Right renal pelvis (tissue), 4 donors: ENCODE measurements at regions not wholly inside any gene's neighbourhood (a gene's known extent, or its start where the extent isn't known, plus 50 kb on each side); places are given as distances from the start of the nearest gene placed in this dataset.
"Not testable (repeated sequence)": the region's sequence is repeated elsewhere in the genome, so short reads cannot be mapped to it uniquely, and the experiment has no call there.

Experiments used
- DNase-seq, 4 donors: peaks; one replicate each; pipeline ENCODE4 v3.0.0-alpha.2; 2013; ENCODE audit warnings: low read depth in 4 of 4, low spot score in 3 of 4, missing footprints in 1 of 4

DNA sequence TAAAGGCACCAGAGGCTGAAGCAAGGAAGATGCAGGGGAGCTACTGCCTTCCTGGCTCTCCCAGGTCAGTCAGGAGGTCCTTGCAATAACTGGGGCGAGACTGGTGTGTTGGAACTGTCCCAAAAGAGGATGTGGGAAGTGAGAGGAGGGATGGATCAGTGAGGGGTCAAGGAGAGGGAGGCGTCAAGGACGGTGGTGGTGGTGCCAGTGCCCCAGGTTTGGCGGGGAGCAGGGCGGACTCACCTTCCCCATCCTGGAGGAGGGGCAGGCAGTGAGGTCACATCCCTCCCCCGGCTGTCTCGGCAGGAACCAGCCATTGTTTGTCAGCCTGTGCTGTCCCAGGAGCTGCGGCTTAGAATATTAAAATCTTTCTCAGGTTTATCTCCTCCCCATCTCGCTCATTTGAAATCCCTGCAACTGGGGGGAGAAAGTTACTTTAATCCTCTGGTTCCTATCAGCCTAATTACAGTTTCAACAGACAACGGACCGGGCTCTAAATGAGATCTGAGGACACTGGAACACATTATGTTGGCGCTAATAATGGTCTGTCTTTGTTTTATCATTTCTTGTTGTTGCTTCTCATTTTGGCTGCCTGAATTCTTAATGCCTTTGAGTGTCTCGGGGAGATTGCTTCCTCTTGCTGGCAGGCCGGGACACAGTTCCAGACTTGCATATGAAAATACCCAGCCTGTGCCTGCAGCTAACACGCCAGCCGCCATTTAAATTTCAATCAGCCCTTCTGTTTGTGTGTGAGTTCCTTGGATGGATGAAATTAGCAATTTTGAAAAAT lies 387.5 kb downstream of the RPS24 start:
- DNase-seq = no peak

GRCh38 chr10:78424050-78424449 lies 390.4 kb downstream of the RPS24 start:
- DNase-seq = not testable (repeated sequence)

GRCh38 chr10:78424723-78425122 lies 391.1 kb downstream of the RPS24 start:
- no peak for DNase-seq

- DNase-seq = no peak
Observed at GRCh38 chr10:78426181-78426580, 392.5 kb downstream of the RPS24 start.

GRCh38 chr10:78427497-78428031 lies 393.9 kb downstream of the RPS24 start:
- DNase-seq = no peak

- DNase-seq = no peak
Observed at GRCh38 chr10:78428579-78428978, 394.9 kb downstream of the RPS24 start.

DNA sequence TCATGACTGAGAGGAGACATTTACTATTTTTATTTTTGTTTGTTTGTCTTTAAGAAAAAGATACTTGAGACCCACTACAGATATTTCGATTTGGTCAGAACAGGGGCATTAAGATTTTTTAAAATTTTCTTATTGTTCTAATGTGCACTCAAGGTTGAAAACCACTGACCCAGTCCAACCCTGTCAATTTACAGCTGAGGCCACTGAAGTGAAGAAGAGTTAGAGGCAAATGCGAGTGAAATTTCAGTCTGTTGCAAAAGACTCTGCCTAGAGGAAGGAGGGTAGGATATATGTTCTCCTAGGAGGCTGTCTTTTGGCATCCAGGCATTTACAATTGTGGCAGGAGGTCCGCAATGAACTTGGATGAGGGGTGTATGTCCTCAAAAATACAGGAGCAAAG lies 396.3 kb downstream of the RPS24 start:
- no peak for DNase-seq

DNA sequence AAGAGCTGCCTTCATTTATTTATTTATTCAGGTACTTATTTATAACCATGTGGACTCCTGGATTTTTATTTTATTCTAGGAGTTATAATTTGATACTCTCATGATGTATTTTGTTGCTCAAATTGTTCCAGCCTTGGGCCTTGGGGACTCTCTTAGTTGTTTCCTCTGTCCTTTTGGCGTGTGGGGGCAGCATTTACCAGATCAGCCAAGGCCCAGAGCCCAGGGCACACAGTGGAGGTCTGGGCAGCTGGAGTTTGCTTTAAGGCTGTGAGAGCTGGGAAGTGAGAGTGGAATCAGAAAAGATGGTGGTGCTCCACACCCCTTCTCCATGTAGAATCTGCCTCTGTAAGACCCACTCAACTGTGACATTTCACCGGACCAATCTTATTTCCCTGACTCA lies 398.9 kb downstream of the RPS24 start:
- DNase-seq = no peak

- DNase-seq = no peak
Observed at GRCh38 chr10:78433076-78433595, 399.5 kb downstream of the RPS24 start.

GRCh38 chr10:78433766-78434535 lies 400.3 kb downstream of the RPS24 start:
- DNase-seq = no peak

DNA sequence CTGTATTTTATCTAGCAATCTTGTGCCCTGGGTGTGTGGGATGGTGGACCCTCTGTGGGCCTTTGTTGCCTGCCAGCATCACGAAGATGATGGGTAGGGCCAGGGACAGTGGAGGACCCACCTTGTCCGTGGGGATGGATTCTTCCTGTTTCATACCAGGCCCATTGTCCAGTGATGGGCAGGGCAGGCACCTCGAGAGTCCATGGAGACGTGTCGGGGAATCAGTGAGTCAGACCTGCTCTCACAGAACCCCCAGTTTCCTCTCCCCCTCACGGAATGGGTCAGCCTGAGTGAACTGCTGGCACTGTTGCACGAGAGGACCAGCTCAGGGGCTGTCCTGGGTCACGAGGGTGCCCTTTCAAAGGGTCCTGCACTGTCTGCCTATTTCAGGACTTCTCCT lies 401.2 kb downstream of the RPS24 start:
- DNase-seq = no peak

GRCh38 chr10:78435484-78436221 lies 402.0 kb downstream of the RPS24 start:
- no peak for DNase-seq

GRCh38 chr10:78436222-78436573 lies 402.5 kb downstream of the RPS24 start:
- no peak for DNase-seq

- DNase-seq = no peak
Observed at GRCh38 chr10:78436706-78437406, 403.2 kb downstream of the RPS24 start.

DNA sequence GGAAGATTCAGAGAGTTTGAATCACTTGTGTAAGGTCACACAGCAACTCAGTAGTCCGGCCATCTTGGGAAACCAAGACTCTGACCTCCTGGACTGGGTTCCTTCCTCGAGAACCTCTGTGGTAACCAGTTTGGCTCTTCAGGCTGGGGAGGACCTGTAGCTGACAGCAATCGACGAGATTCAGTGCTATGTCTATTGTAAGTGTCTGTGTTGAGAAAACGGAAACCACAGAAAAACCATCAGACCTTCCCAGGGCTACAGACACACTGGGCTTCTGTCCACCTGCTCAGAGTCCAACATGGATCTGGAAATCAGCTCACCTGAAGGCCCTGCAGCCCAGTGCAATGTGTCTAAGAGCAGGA lies 403.7 kb downstream of the RPS24 start:
- DNase-seq = no peak

DNA sequence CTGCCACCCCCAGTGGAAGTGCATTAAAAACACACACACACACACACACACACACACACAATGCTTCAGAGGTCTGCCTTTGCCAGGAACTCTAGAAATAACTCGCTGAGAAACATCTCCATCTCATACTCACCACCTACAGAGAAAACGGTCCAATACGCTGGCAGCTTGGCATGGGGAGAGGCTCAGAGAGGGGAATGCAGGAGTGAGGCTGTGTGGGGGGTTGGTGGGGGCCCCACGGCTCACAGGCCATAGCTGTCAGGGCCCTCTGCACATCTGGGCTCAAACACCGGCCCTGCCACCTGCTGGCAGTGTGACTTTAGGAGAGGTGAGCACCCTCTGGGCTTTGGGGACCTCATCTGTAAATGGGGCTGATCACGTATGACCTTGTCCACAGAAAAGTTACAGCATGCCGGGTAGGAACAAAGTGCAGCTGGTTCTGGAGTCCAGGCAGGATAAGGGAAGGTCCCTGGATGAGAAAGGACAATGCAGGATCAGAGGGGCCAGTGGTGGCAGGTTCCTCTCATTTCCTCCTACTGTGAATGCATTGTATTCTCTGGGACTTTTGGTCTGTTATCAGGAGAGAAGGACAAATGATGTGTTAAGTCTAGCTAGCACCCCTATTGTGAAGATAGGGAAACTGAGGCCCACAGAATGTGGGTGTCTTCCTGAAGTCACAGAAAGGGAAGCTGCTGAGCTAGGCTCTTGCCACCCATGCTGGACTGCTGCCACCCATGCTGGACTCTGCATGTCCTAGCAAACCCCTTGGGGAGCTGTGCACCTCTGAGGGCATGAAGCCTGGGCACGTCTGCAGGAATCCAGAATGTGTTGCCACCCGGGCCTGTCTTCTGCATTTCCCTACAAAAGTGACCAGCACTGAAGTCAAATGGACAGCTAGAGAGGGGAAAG lies 404.6 kb downstream of the RPS24 start:
- no peak for DNase-seq

DNA sequence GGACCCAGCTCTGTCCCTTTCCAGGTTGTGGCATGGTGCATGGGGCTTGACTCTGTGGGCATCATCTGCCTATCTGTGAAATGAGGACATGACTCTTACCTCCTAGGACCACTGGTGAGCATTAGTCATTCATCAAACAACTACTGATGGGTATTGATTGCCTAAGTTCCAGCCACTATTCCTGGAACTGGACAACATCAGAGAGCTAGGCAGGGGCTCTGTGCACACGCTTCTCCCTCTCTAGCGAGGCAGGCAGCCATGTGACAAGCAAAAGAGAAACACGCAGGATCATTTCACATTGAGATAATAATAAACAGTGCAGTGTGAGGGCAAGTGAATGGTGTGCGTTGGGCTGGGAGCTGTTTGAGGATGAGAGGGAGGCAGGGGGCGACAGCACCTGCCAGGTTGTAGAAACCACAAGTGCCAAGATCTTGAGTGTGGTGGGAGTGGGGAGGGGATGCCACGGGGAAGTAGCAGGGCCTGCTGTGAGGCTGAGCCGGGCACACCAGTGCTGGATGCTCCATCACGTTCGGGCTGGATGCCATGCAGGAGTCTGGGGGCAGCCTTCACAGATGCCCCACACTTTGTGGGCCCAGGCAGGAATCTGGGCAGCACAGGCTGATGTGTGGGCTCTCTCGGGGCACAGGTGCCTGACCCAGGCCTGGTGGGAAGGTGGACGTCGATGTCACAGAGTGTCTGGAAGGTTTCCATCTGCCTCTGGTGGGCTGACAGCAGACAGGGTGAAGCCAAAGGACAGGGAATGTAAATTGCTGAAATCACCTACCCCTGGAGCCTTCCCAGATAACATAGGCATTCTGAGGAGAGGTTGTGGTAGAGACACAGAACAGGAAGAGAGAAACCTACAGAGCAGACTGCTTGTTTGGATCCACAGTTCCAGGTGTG lies 405.5 kb downstream of the RPS24 start:
- no peak for DNase-seq

GRCh38 chr10:78441010-78441409 lies 407.3 kb downstream of the RPS24 start:
- no peak for DNase-seq
